GM12878 (cell line): ENCODE measurements at regions not wholly inside any gene's neighbourhood (a gene's known extent, or its start where the extent isn't known, plus 50 kb on each side); places are given as distances from the start of the nearest gene placed in this dataset.

Experiments used
- ATAC-seq: fragments of 200-7000 bp; cut with Tn5 transposase; 3 replicates; pipeline ENCODE4 v1.9.1; 2020; ENCODE audit warnings: mild to moderate bottlenecking, moderate library complexity
- BruUV-seq: library from RNA; stranded (reverse); fragments of 400-500 nt; replicated peaks from 2 replicates; lab custom pipeline; 2021; lab: Mats Ljungman, UMichigan
- CTCF ChIA-PET: fragments of 300-600 bp; sonication (Branson Sonifier 250); formaldehyde crosslinking; extraction: SDS; loops from one replicate; lab custom pipeline; 2021; ENCODE audit warnings: inconsistent platforms; lab: Yijun Ruan, JAX
- POLR2A ChIA-PET: fragments of 350-600 bp; formaldehyde crosslinking; extraction: SDS; loops from one replicate; lab custom pipeline; 2021; ENCODE audit warnings: inconsistent platforms; lab: Charles Lee
- RAD21 ChIA-PET: fragments of 300-600 bp; sonication (Branson Sonifier 250); formaldehyde crosslinking; loops from one replicate; lab custom pipeline; 2023; ENCODE audit warnings: antibody characterized with exemption; ENCODE audit not compliant: unreplicated experiment; lab: Charles Lee
- SMC1A ChIA-PET: fragments of 300-600 bp; sonication (Branson Sonifier 250); formaldehyde crosslinking; loops from one replicate; lab custom pipeline; 2023; ENCODE audit not compliant: unreplicated experiment, uncharacterized antibody; lab: Charles Lee
- DNase-seq: peaks from one replicate; pipeline ENCODE4 v3.0.0-alpha.2; 2011; ENCODE audit warnings: low read depth, low spot score
- FAIRE-seq: peaks from 3 replicates; lab custom pipeline; 2011; peaks lifted over from hg19 to GRCh38; lab: Jason Lieb, UNC
- H2AFZ ChIP-seq: 2 replicates; pipeline ENCODE4 v1.6.0; 2011; ENCODE audit warnings: low read depth, low read length, control low read depth; ENCODE audit not compliant: control insufficient read depth
- H3K27ac ChIP-seq: 2 replicates; pipeline ENCODE4 v1.5.1; 2011; ENCODE audit warnings: control low read depth; ENCODE audit not compliant: control insufficient read depth, insufficient read depth
- H3K27me3 ChIP-seq, 2 experiments: replicated peaks in 1 of 2; 2 replicates each; pipeline versions ENCODE4 v1.6.0 to v1.6.1; 2011; ENCODE audit warnings: low read length in 1 of 2; ENCODE audit not compliant: control insufficient read depth in 2 of 2, insufficient read depth in 2 of 2
- H3K36me3 ChIP-seq, 2 experiments: 2 replicates each; pipeline ENCODE4 v1.5.1; 2011; ENCODE audit warnings: low read length in 1 of 2; ENCODE audit not compliant: control insufficient read depth in 2 of 2, insufficient read depth in 2 of 2
- H3K4me1 ChIP-seq: 2 replicates; pipeline ENCODE4 v1.6.1; 2011; ENCODE audit warnings: mild to moderate bottlenecking, low read length, moderate library complexity, mixed read lengths; ENCODE audit not compliant: control insufficient read depth, insufficient read depth
- H3K4me2 ChIP-seq: 2 replicates; pipeline ENCODE4 v1.6.0; 2011; ENCODE audit warnings: control low read depth; ENCODE audit not compliant: control insufficient read depth, insufficient read depth
- H3K4me3 ChIP-seq: fragments of 200-600 bp; sonication (generic); 2 replicates; pipeline ENCODE4 v1.5.1; 2016
- H3K79me2 ChIP-seq: 2 replicates; pipeline ENCODE4 v1.6.0; 2011; ENCODE audit warnings: low read length; ENCODE audit not compliant: control insufficient read depth, insufficient read depth
- H3K9ac ChIP-seq: 2 replicates; pipeline ENCODE4 v1.8.0; 2011; ENCODE audit warnings: low read length, control low read depth, mixed read lengths; ENCODE audit not compliant: control insufficient read depth, insufficient read depth
- H3K9me3 ChIP-seq: replicated peaks from 3 replicates; pipeline ENCODE4 v1.5.1; 2011; ENCODE audit warnings: mild to moderate bottlenecking, low read length; ENCODE audit not compliant: control insufficient read depth, insufficient read depth
- H4K20me1 ChIP-seq: 2 replicates; pipeline ENCODE4 v1.6.0; 2011; ENCODE audit not compliant: control insufficient read depth, insufficient read depth
- CHD2 ChIP-seq: IDR thresholded peaks from 2 replicates; pipeline ENCODE4 v1.6.1; 2011; ENCODE audit warnings: low read depth, low read length, improper control_type of control experiment, borderline replicate concordance
- CREM ChIP-seq: IDR thresholded peaks from 2 replicates; pipeline ENCODE4 v1.6.1; 2014; ENCODE audit warnings: antibody characterized with exemption, low read depth
- EZH2 ChIP-seq: IDR thresholded peaks from 2 replicates; pipeline ENCODE4 v1.6.1; 2012; ENCODE audit warnings: low read depth, mild to moderate bottlenecking, control low read depth, inconsistent platforms, low read length, borderline replicate concordance; ENCODE audit not compliant: control insufficient read depth
- FOXM1 ChIP-seq: IDR thresholded peaks from 2 replicates; pipeline ENCODE4 v1.6.1; 2012; ENCODE audit warnings: low read depth, mild to moderate bottlenecking, inconsistent platforms, low read length, moderate library complexity
- KDM1A ChIP-seq: fragments of 200-600 bp; sonication (generic); IDR thresholded peaks from 2 replicates; pipeline ENCODE4 v1.6.1; 2016; ENCODE audit warnings: borderline replicate concordance
- RAD21 ChIP-seq: IDR thresholded peaks from 2 replicates; pipeline ENCODE4 v1.6.1; 2011; ENCODE audit warnings: mild to moderate bottlenecking, low read depth, low read length, moderate library complexity; ENCODE audit not compliant: insufficient read depth
- SIX5 ChIP-seq: IDR thresholded peaks from 2 replicates; pipeline ENCODE4 v1.6.1; 2011; ENCODE audit warnings: mild to moderate bottlenecking, low read depth, low read length, moderate library complexity; ENCODE audit not compliant: severe bottlenecking
- WRNIP1 ChIP-seq: IDR thresholded peaks from 2 replicates; pipeline ENCODE4 v1.6.1; 2011; ENCODE audit warnings: low read depth, low read length, improper control_type of control experiment, borderline replicate concordance
- ZBTB33 ChIP-seq: fragments of 450-650 bp; IDR thresholded peaks from 2 replicates; pipeline ENCODE4 v1.6.1; 2017; ENCODE audit warnings: mild to moderate bottlenecking
- WGBS: methylation state at CpG from one replicate; pipeline ENCODE4 v1.1.6; 2016; ENCODE audit warnings: low lambda C conversion rate; ENCODE audit not compliant: insufficient replicate concordance, insufficient coverage; ENCODE audit errors: missing lambda C conversion rate; 5-methylcytosine and 5-hydroxymethylcytosine counted together
- in situ Hi-C: fragments of 300-500 bp; cut with MboI; formaldehyde crosslinking; loops from 9 replicates; pipeline ENCODE4 v1.14.3; 2018; ENCODE audit warnings: mixed read lengths
- intact Hi-C: fragments of 100-400 bp; cut with micrococcal nuclease; formaldehyde crosslinking; loops from one replicate; pipeline ENCODE4 v1.14.2; 2022; ENCODE audit not compliant: unreplicated experiment
- TF ChIP-seq, protein P1 (sequence below): fragments of 450-650 bp; IDR thresholded peaks from 2 replicates; pipeline ENCODE4 v1.6.1; 2017; ENCODE audit warnings: mild to moderate bottlenecking, moderate library complexity

DNA sequence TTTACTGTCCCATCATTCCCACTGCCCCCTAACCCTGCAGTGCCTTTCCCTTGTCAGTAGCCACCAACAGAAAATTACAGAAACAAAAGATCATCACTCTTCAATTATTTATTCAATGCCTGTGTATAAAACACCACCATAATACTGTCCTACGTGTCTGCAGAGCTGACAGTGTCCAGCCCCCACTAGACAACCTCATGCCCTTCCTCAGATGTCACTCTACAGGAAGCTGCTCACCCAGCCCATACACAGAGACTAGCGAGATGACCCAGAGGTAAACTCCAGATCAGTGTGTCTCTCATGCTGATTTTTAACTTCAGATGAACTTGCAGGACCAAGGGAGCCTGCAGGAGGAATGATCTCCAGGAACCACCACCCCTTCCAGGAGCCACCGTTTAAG is 51.3 kb upstream of the GJA5 start:
- ChIA-PET POLR2A (no interaction called here), SMC1A (no interaction called here)
- FAIRE-seq: no peak
- BruUV-seq: no TSS peak
- Histone ChIP-seq H3K9me3 (no peaks in the 10 kb centered on the region), H3K4me1 (no peaks in the 10 kb centered on the region), H3K4me2 (no peak overlapping the region)
- TF ChIP-seq CHD2 (no peak), KDM1A (no peak), SIX5 (no peak), CREM (no peak), EZH2 (no peak), WRNIP1 (no peak), ZBTB33 (no peak), RAD21 (no peak), FOXM1 (no peak)
- TF ChIP-seq, protein P1, sequence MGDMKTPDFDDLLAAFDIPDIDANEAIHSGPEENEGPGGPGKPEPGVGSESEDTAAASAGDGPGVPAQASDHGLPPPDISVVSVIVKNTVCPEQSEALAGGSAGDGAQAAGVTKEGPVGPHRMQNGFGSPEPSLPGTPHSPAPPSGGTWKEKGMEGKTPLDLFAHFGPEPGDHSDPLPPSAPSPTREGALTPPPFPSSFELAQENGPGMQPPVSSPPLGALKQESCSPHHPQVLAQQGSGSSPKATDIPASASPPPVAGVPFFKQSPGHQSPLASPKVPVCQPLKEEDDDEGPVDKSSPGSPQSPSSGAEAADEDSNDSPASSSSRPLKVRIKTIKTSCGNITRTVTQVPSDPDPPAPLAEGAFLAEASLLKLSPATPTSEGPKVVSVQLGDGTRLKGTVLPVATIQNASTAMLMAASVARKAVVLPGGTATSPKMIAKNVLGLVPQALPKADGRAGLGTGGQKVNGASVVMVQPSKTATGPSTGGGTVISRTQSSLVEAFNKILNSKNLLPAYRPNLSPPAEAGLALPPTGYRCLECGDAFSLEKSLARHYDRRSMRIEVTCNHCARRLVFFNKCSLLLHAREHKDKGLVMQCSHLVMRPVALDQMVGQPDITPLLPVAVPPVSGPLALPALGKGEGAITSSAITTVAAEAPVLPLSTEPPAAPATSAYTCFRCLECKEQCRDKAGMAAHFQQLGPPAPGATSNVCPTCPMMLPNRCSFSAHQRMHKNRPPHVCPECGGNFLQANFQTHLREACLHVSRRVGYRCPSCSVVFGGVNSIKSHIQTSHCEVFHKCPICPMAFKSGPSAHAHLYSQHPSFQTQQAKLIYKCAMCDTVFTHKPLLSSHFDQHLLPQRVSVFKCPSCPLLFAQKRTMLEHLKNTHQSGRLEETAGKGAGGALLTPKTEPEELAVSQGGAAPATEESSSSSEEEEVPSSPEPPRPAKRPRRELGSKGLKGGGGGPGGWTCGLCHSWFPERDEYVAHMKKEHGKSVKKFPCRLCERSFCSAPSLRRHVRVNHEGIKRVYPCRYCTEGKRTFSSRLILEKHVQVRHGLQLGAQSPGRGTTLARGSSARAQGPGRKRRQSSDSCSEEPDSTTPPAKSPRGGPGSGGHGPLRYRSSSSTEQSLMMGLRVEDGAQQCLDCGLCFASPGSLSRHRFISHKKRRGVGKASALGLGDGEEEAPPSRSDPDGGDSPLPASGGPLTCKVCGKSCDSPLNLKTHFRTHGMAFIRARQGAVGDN: no peak
- TF ChIP-seq, all 136 proteins: peak for 0
- ATAC-seq: no peak
- no peaks in the 10 kb centered on the region for H4K20me1 ChIP-seq
- no peak overlapping the region for H2AFZ ChIP-seq
- no peak overlapping the region for H3K27ac ChIP-seq
- H3K4me3 ChIP-seq: no peak overlapping the region
- in situ Hi-C loops (no loop called here), intact Hi-C loops (no loop called here)
- no peak overlapping the region for H3K9ac ChIP-seq
- CTCF ChIA-PET: no interaction called here
- H3K27me3 ChIP-seq: peaks cover 0 to 3% of the 10 kb centered on the region in 2 experiments; a peak in 1 of 4 replicates
- RAD21 ChIA-PET: no interaction called here
- DNase-seq: no peak
- H3K79me2 ChIP-seq: no peaks in the 10 kb centered on the region
- H3K36me3 ChIP-seq: no peaks in the 10 kb centered on the region
- WGBS: 0% methylated on average over 3 of the region's 3 CpGs
